Activated CD4-positive, alpha-beta T cell treated with anti-CD3 and anti-CD28 coated beads, Interleukin-2, amount 10 ng/mL, durations not matched to agents 7 days and 5 days (primary cell): ENCODE measurements at regions not wholly inside any gene's neighbourhood (a gene's known extent, or its start where the extent isn't known, plus 50 kb on each side); places are given as distances from the start of the nearest gene placed in this dataset.

Source experiments
- CTCF ChIA-PET: fragments of 350-600 bp; sonication (Branson Sonifier 250); formaldehyde crosslinking; loops from one replicate; lab custom pipeline; 2021; ENCODE audit warnings: antibody characterized with exemption; lab: Charles Lee
- POLR2A ChIA-PET: fragments of 350-600 bp; sonication (Branson Sonifier 250); formaldehyde crosslinking; loops from one replicate; lab custom pipeline; 2021; ENCODE audit warnings: antibody characterized with exemption; lab: Charles Lee
- DNase-seq: peaks from one replicate; pipeline ENCODE4 v3.0.0-alpha.2; 2020
- H3K27ac Mint-ChIP-seq: one replicate; pipeline ENCODE4 v1.8.0; 2021; ENCODE audit warnings: mild to moderate bottlenecking, moderate library complexity, mixed read lengths
- H3K27me3 Mint-ChIP-seq: one replicate; pipeline ENCODE4 v1.8.0; 2021; ENCODE audit warnings: mixed read lengths
- H3K36me3 Mint-ChIP-seq: one replicate; pipeline ENCODE4 v1.8.0; 2021; ENCODE audit warnings: low read depth, mixed read lengths
- H3K4me1 Mint-ChIP-seq: one replicate; pipeline ENCODE4 v1.8.0; 2021; ENCODE audit warnings: mixed read lengths
- H3K4me3 Mint-ChIP-seq: one replicate; pipeline ENCODE4 v1.8.0; 2021; ENCODE audit warnings: mild to moderate bottlenecking, moderate library complexity, mixed read lengths
- H3K9me3 Mint-ChIP-seq: one replicate; pipeline ENCODE4 v1.8.0; 2021; ENCODE audit warnings: mixed read lengths

GRCh38 chr12:4012073-4012472 is 138.9 kb upstream of the PARP11 start:
- Mint-ChIP-seq H3K36me3 (no peaks in the 10 kb centered on the region), H3K4me3 (no peak overlapping the region), H3K27me3 (no peaks in the 10 kb centered on the region), H3K4me1 (no peaks in the 10 kb centered on the region), H3K27ac (no peak overlapping the region), H3K9me3 (no peaks in the 10 kb centered on the region)
- CTCF ChIA-PET: interaction anchor here (0.6 to 1.3 kb wide), 3 partner anchors 16 to 460 kb away, joined by 3 to 4 read pairs (median 3); no protein-coding TSS in a partner anchor
- no peak for DNase-seq
- POLR2A ChIA-PET: no interaction called here

- H3K4me3 Mint-ChIP-seq: no peak overlapping the region
- H3K27ac Mint-ChIP-seq: no peak overlapping the region
- ChIA-PET CTCF (no interaction called here), POLR2A (no interaction called here)
- H3K4me1 Mint-ChIP-seq: no peaks in the 10 kb centered on the region
- no peaks in the 10 kb centered on the region for H3K27me3 Mint-ChIP-seq
- no peak for DNase-seq
- no peaks in the 10 kb centered on the region for H3K36me3 Mint-ChIP-seq
- H3K9me3 Mint-ChIP-seq: no peaks in the 10 kb centered on the region
Observed at GRCh38 chr12:4011597-4011996, 138.4 kb upstream of the PARP11 start.

DNA sequence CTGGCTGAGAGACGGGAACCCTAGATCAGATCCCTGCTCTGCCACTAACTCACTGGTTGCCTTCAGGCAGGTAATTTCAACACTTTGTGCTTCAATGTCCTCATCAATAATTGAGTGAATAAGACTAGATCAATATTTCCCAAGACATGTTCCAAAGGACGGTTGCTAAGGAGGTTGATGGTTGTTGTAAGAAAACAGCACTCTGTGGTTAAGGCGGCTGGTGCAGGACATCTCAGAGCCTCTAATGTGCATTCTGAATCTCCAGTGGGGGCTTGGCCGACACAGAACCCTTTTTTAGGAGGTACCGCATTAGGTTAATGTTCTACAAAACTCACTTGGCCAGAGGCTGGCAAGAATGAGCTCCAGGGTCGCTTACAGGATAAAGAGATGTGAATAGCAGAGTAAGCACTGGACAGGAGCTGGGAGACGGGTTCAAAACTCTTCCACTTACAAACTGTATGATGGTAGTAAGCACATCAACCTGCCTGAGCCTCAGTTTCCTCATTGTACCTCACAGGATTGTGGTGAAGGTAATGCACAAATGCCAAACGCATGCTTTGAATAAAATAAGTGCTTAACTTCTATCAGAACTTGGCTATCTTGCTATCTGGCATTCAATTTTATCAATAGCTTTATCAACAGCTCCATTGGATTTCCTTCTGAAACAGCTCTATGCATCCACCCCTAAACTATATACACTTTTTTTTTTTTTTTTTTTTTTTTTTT is 136.9 kb upstream of the PARP11 start:
- H3K27ac Mint-ChIP-seq: no peak overlapping the region
- H3K27me3 Mint-ChIP-seq: no peaks in the 10 kb centered on the region
- POLR2A ChIA-PET: no interaction called here

GRCh38 chr12:4006743-4007142 is 133.5 kb upstream of the PARP11 start:
- no peaks in the 10 kb centered on the region for H3K9me3 Mint-ChIP-seq
- ChIA-PET POLR2A (no interaction called here), CTCF (interaction anchor here (1.3 to 9.6 kb wide), 3 partner anchors 12 to 271 kb away, joined by 3 to 47 read pairs (median 4); no protein-coding TSS in a partner anchor)
- H3K36me3 Mint-ChIP-seq: no peaks in the 10 kb centered on the region
- no peak overlapping the region for H3K4me3 Mint-ChIP-seq
- DNase-seq: no peak
- no peaks in the 10 kb centered on the region for H3K27me3 Mint-ChIP-seq
- H3K27ac Mint-ChIP-seq: no peak overlapping the region
- H3K4me1 Mint-ChIP-seq: peaks cover 3% of the 10 kb centered on the region

More for the DNA sequence above, 136.9 kb upstream of the PARP11 start:
- CTCF ChIA-PET: interaction anchor here (0.6 to 1.3 kb wide), 4 partner anchors 9 to 997 kb away, joined by 3 to 6 read pairs (median 4); no protein-coding TSS in a partner anchor
- Mint-ChIP-seq H3K36me3 (no peaks in the 10 kb centered on the region), H3K9me3 (no peaks in the 10 kb centered on the region), H3K4me1 (peaks cover 2% of the 10 kb centered on the region), H3K4me3 (no peak overlapping the region)
- DNase-seq: no peak

- no peak overlapping the region for H3K4me3 Mint-ChIP-seq
- no peaks in the 10 kb centered on the region for H3K9me3 Mint-ChIP-seq
Observed at GRCh38 chr12:4005851-4006430, 132.7 kb upstream of the PARP11 start.

DNA sequence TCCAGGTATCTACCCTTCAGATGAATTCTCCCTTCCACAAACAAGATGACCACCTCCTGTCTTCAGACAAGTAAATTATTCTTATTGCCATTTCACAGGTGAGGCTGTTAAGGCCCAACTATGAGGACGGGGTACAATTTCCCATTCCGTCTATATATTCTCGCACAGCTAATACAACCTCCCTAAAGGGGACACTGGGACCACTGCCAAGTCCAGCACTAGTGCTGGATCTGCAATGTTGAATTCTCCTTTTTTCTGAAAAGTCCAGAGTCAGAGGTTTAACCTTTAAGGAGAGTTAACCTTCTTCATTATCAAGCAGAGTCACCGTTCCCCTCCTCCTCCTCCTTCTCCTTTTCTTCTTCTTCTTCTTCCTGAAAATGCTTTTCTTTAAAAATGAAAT is 130.4 kb upstream of the PARP11 start:
- Mint-ChIP-seq H3K36me3 (no peaks in the 10 kb centered on the region), H3K9me3 (no peaks in the 10 kb centered on the region), H3K4me3 (no peak overlapping the region), H3K4me1 (peaks cover 3% of the 10 kb centered on the region), H3K27me3 (no peaks in the 10 kb centered on the region), H3K27ac (no peak overlapping the region)
- POLR2A ChIA-PET: no interaction called here
- DNase-seq: no peak
- CTCF ChIA-PET: interaction anchor here (0.6 to 9.6 kb wide), 2 partner anchors 67 to 274 kb away, joined by 3 to 47 read pairs; no protein-coding TSS in a partner anchor

More at GRCh38 chr12:4005851-4006430, 132.7 kb upstream of the PARP11 start:
- Mint-ChIP-seq H3K27ac (no peak overlapping the region), H3K27me3 (no peaks in the 10 kb centered on the region), H3K4me1 (peaks cover 3% of the 10 kb centered on the region), H3K36me3 (no peaks in the 10 kb centered on the region)
- POLR2A ChIA-PET: no interaction called here
- no peak for DNase-seq
- CTCF ChIA-PET: interaction anchor here (0.7 to 9.6 kb wide), 5 partner anchors 10 to 277 kb away, joined by 3 to 47 read pairs (median 3); no protein-coding TSS in a partner anchor

- Mint-ChIP-seq H3K4me1 (peaks cover 9% of the 10 kb centered on the region), H3K4me3 (no peak overlapping the region), H3K27ac (no peak overlapping the region), H3K27me3 (no peaks in the 10 kb centered on the region), H3K36me3 (no peaks in the 10 kb centered on the region), H3K9me3 (no peaks in the 10 kb centered on the region)
- DNase-seq: no peak
- CTCF ChIA-PET: interaction anchor here (0.8 to 9.6 kb wide), 3 partner anchors 14 to 275 kb away, joined by 3 to 47 read pairs (median 4); no protein-coding TSS in a partner anchor
- POLR2A ChIA-PET: no interaction called here
Observed at GRCh38 chr12:4002601-4003000, 129.4 kb upstream of the PARP11 start.

- no peak overlapping the region for H3K27ac Mint-ChIP-seq
- no peak overlapping the region for H3K4me3 Mint-ChIP-seq
- no peaks in the 10 kb centered on the region for H3K27me3 Mint-ChIP-seq
- ChIA-PET CTCF (interaction anchor here (1.3 to 9.6 kb wide), 3 partner anchors 8 to 276 kb away, joined by 3 to 47 read pairs (median 6); no protein-coding TSS in a partner anchor), POLR2A (no interaction called here)
- peaks cover 13% of the 10 kb centered on the region for H3K4me1 Mint-ChIP-seq
- no peaks in the 10 kb centered on the region for H3K9me3 Mint-ChIP-seq
- no peaks in the 10 kb centered on the region for H3K36me3 Mint-ChIP-seq
- no peak for DNase-seq
Observed at GRCh38 chr12:4001841-4002240, 128.6 kb upstream of the PARP11 start.

DNA sequence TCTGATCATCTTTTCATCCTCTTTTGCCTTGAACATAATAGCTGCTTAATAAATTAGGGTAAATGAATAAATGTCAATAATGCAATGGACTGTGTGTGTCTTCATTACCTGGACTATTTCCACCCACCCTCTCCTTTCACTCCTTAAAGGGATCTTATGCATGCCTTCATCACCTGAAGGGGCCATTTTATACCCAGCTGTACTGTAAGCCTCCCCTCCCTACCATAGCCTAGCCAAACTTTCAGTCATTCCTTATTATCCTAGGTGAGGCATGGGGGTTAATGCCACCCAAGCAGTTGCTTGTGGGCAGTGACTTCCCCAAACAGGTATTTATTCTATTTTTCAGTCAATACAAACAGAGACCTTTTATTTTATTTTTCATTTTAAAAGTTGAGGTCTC is 127.8 kb upstream of the PARP11 start:
- no peaks in the 10 kb centered on the region for H3K27me3 Mint-ChIP-seq
- CTCF ChIA-PET: interaction anchor here (2.4 to 9.6 kb wide), 3 partner anchors 9 to 276 kb away, joined by 6 to 47 read pairs (median 11); no protein-coding TSS in a partner anchor
- H3K4me1 Mint-ChIP-seq: peaks cover 16% of the 10 kb centered on the region
- no peaks in the 10 kb centered on the region for H3K36me3 Mint-ChIP-seq
- H3K27ac Mint-ChIP-seq: no peak overlapping the region
- DNase-seq: no peak
- no peak overlapping the region for H3K4me3 Mint-ChIP-seq
- POLR2A ChIA-PET: no interaction called here
- H3K9me3 Mint-ChIP-seq: no peaks in the 10 kb centered on the region

GRCh38 chr12:3999904-4000303 is 126.7 kb upstream of the PARP11 start:
- Mint-ChIP-seq H3K4me1 (peaks cover 13% of the 10 kb centered on the region), H3K9me3 (no peaks in the 10 kb centered on the region), H3K27me3 (no peaks in the 10 kb centered on the region), H3K27ac (no peak overlapping the region), H3K36me3 (no peaks in the 10 kb centered on the region), H3K4me3 (no peak overlapping the region)
- DNase-seq: no peak
- ChIA-PET POLR2A (no interaction called here), CTCF (interaction anchor here (2.4 to 9.6 kb wide), 3 partner anchors 10 to 277 kb away, joined by 6 to 47 read pairs (median 11); no protein-coding TSS in a partner anchor)

- no peaks in the 10 kb centered on the region for H3K27me3 Mint-ChIP-seq
- POLR2A ChIA-PET: no interaction called here
- no peaks in the 10 kb centered on the region for H3K36me3 Mint-ChIP-seq
- CTCF ChIA-PET: interaction anchor here (0.8 to 3.5 kb wide), 4 partner anchors 108 to 284 kb away, joined by 3 to 25 read pairs (median 7); no protein-coding TSS in a partner anchor
- no peaks in the 10 kb centered on the region for H3K9me3 Mint-ChIP-seq
- no peak overlapping the region for H3K4me3 Mint-ChIP-seq
- peaks cover 13% of the 10 kb centered on the region for H3K4me1 Mint-ChIP-seq
- DNase-seq: no peak
- no peak overlapping the region for H3K27ac Mint-ChIP-seq
Observed at GRCh38 chr12:3998968-3999792, 126.0 kb upstream of the PARP11 start.

- peaks cover 3% of the 10 kb centered on the region for H3K27me3 Mint-ChIP-seq
- H3K4me3 Mint-ChIP-seq: no peak overlapping the region
- CTCF ChIA-PET: interaction anchor here (0.7 to 3.5 kb wide), 7 partner anchors 10 to 285 kb away, joined by 3 to 25 read pairs (median 3); no protein-coding TSS in a partner anchor
- H3K4me1 Mint-ChIP-seq: peaks cover 13% of the 10 kb centered on the region
- H3K27ac Mint-ChIP-seq: peak overlapping the region; percentile 16
- no peaks in the 10 kb centered on the region for H3K9me3 Mint-ChIP-seq
- POLR2A ChIA-PET: no interaction called here
- no peak for DNase-seq
- H3K36me3 Mint-ChIP-seq: no peaks in the 10 kb centered on the region
Observed at GRCh38 chr12:3998397-3998796, 125.2 kb upstream of the PARP11 start.
